Right lobe of liver (tissue), 4 donors: ENCODE measurements at regions not wholly inside any gene's neighbourhood (a gene's known extent, or its start where the extent isn't known, plus 50 kb on each side); places are given as distances from the start of the nearest gene placed in this dataset.

Source experiments
- POLR2A ChIP-seq: fragments of 450-650 bp; IDR thresholded peaks from one replicate; pipeline ENCODE4 v1.6.1; 2017; ENCODE audit warnings: antibody characterized with exemption, mild to moderate bottlenecking
- TF ChIP-seq, protein P1 (sequence below), 4 donors: fragments of 200-600 bp in 3 of 4; fragments of 450-650 bp in 1 of 4; IDR thresholded peaks; one replicate each; pipeline versions ENCODE4 v1.5.1 to v1.8.0; 2016 to 2022; ENCODE audit warnings: antibody characterized with exemption in 4 of 4, mild to moderate bottlenecking in 2 of 4
- donor health status: DM: no; HTN: no; CAD: no.
- donor health status: DM: no; HTN: no; CAD: no.
- donor health status: DM: no; HTN: yes; CAD: no.

DNA sequence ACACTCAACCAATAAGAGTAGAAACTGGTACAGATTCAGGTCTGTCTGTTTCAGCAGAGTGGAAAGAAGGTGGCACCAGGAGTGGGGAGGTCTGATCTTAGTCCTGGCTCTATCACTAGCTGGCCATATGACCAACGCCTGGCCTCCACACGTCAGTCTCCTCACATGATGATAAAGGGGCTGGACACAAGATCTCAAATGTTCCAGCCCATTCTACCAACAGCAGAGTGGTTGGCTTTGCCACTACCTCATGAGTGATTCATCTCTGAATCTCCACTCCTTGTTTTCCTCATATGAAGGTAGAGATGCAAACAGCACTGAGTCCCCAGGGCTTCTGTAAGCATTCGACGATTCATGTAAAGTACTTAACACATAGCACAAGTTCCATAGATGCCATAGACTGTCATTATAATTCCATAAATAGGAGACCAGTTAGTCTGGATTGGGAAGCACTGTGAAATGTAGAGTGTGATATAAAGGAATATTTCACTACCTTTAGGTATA, 281.9 kb upstream of the ASIC2 start:
- TF ChIP-seq, protein P1, sequence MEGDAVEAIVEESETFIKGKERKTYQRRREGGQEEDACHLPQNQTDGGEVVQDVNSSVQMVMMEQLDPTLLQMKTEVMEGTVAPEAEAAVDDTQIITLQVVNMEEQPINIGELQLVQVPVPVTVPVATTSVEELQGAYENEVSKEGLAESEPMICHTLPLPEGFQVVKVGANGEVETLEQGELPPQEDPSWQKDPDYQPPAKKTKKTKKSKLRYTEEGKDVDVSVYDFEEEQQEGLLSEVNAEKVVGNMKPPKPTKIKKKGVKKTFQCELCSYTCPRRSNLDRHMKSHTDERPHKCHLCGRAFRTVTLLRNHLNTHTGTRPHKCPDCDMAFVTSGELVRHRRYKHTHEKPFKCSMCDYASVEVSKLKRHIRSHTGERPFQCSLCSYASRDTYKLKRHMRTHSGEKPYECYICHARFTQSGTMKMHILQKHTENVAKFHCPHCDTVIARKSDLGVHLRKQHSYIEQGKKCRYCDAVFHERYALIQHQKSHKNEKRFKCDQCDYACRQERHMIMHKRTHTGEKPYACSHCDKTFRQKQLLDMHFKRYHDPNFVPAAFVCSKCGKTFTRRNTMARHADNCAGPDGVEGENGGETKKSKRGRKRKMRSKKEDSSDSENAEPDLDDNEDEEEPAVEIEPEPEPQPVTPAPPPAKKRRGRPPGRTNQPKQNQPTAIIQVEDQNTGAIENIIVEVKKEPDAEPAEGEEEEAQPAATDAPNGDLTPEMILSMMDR (IDR thresholded peaks at IDR 0.05): no peak
- no peak for TF ChIP-seq POLR2A
